Activated T-cell treated with anti-CD3 and anti-CD28 coated beads for 4 hours (primary cell): ENCODE measurements at regions not wholly inside any gene's neighbourhood (a gene's known extent, or its start where the extent isn't known, plus 50 kb on each side); places are given as distances from the start of the nearest gene placed in this dataset.
A peak's percentile ranks its signal among the peaks of the same experiment; 100 is the strongest.

Experiments used
- DNase-seq: peaks from one replicate; pipeline ENCODE4 v3.0.0-alpha.2; 2020

DNA sequence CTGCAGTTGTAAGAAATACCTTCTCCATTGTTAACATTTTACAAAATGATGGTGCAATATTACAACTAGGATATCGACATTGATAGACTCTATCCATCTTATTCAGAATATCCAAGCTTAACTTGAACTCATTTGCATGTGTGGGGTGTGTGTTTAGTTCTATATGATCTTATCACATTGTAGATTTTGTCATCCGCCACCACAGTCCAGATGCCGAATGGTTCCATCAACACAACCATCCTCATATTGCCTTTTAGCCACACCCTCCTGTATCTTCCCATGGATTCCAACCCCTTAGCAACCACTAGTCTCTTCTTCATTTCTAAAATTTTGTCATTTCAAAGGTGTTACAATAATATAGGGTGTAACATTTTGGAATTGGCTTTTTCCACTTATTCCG, 452.9 kb upstream of the AKR1E2 start:
- no peak for DNase-seq

DNA sequence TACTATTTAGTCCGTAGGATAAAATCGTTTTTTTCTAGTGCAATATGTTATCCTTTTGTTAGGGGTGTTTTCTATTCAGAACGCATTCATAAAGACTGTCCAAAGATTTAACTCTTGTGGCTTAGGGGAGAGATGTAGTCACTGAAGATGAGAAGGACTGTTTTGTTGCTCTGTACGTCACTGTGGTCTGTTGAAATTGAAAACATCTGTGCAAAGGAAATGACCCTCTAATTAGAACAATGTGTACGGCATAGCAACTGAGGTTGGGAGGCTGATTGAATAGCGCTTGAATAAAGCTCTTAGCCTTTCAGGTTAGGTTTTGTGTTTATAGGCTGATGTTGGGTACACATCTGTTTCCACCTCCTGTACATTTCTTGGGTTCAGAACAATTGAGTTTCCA, 453.4 kb upstream of the AKR1E2 start:
- DNase-seq: no peak

DNA sequence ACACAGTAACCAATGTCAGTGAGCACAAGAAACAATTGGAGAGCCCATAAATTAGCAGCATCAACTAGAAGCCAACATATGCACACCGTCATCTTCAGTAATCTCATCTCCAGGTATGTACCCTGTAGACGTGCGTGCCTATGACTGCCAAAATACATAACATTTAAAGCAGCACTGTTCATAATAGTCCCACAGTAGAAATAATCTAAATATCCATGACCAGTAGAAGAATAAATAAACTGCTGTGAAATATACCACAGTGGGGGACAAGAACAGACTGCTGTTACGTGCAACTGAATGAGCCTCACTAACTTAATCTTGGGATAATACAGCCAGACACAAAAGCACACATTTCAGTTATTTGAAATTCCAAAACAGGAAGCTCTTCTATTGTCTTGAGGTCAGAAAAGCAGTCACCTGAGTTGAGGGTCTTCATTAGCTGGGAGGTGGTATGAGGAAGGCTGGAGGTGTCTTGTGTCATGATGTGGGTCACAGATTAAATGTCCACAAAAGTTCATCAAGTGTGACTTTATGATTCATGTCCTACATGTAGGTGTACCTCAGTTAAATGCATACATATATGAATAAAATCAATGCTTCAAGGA, 454.2 kb upstream of the AKR1E2 start:
- DNase-seq: no peak

DNA sequence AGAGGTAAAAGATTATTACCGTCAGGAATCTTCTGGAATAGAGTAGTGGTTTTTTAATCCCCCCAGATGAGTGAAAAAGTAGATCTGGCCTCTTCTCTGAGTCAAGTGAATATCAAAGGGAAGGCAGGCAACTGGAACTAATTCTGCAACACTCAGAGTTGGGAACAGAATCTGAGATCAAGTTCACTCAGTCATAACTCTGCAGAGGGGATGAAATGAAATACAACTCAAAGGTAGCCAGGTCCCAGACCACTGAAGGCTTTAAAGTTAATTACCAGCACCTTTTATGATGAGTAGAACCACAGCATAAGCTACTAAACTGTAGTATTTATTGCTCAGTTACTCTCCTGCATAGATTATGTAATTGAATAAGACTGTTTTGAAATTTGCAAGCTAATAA, 455.6 kb upstream of the AKR1E2 start:
- no peak for DNase-seq

DNA sequence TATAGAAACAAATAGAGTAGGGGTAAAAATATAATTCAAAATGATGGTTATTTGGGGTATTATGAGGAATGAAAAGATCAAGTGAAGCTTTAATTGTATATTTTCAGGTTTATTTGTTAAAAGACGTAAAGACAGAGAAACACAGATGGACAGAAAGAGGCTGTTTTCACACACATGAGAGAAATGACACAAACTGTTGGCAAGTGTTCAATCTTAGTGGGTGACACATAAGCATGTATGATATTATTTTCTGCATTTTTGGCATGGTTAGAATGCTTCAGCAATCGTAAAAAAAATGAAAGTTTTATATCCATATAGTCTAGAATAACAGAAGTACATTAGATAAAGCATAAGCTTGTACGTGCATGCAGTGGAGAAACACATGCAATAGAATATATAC, 464.4 kb upstream of the AKR1E2 start:
- DNase-seq: no peak

DNA sequence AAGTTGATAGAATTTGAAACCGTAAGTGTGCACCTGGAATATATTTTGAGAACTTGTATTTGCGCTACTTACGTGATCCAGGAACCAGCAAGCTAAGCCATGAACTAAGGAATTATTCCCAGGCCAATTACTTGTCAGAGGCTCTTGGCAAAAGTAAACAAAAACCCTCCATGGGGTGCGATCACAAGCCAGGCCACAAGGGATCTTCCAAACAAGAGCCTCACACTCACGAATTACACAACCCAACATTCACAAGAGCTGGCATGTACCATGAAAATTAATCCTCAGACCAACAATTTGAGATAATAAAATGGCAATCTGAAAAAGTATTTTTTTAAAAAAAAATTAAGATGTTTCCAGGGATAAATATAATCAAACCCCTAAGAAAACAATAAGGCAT, 467.0 kb upstream of the AKR1E2 start:
- DNase-seq: no peak

DNA sequence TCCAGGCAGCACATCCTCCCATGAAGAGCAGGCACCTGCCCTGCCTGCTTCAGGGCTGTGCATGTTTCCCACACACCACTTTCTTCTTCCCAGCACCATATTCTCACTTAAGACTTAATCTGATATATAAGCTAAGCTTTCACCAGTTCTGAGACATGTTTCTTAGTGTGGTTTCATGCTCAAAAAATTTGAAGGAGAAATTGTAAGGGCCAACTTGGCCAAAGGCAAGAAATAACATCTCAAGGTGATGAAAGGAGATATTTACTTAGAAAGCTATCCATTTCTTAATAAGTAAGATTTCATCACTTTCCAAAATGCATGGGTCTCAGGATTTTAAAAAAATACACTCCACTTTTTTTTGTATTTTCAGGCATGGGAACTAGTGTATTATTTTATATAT, 468.1 kb upstream of the AKR1E2 start:
- no peak for DNase-seq

DNA sequence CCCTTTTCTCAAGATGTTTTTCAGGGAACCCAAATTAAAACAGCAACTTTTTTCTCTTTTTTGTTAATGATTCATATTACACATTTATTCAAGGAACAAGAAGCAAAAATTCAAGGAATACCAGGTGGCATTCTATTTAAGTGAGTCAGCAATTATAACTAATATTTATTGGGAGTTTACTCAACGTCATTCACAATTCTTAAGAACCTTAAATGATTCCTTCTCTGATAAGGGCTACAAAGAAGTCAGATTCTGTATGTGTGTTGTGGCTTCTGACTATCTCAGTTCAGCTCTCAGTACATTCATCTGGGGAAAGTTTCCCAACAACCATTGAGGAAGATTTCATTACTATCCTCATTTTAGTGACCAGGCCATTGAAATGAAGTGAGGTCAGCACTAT, 470.7 kb upstream of the AKR1E2 start:
- DNase-seq: no peak

DNA sequence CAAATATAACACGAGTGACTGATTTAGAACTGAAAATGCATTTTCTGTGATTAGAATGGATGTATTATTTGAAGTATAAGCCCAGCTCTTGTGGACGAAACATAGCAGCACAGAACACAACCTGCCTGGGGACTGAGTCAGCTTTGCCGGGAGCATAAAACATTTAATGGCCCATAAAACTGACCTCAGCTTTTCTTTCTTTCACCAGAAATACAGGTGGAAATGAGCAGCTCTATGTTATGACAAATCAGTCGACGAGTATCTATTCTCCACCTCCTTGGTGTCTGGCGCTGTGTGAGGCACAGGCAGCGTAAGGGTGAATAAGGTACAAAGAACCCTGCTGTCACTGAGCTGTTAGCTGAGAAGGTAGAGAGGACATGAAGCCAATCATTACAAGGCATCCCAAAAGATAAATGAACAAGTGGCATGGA, 471.6 kb upstream of the AKR1E2 start:
- DNase-seq: no peak

DNA sequence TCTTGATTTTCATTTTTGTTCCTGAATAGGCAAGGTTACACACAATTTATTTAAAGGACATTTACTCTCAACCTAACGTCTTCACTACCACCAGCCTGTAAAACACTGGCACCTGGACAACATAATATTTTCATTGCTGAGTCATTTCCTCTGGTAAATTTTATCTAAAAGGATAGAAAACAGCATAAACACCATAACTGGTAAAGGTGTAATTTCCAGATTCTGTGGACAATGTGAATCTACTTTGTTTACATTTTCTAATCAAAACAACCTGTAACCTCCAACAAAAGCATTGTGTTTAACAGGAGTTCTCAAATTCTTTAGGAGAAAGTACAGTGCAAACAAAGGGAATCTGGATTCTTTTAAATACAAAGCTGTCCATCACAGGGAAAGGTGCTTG, 472.0 kb upstream of the AKR1E2 start:
- no peak for DNase-seq

DNA sequence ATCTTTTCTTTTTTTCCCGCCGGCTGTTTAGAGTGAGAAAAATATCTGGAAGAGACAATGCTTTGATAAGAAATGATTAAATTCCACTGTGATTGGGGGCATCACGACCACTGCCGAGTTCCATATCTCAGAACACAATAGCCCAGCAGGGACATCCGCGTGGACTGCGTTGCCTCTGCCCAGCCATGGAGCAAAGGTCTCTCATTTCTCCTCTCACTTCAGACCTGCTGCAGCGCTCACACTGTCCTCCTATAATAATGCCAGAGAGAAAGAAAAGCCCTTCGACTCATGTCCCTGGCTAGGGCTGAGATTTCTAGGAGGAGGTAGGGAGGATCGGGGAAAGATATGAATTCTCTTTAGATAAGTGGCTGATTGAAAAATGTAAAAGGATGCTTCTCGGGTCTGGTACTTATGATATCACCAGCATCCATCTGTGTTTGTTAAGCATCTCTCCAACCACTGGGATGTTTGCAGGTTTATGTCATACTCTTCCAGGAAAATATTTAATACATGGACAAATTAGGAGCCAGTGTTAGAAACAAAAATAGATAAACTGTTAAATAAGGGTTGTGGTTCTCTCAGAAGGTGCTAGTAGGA, 472.9 kb upstream of the AKR1E2 start:
- no peak for DNase-seq

DNA sequence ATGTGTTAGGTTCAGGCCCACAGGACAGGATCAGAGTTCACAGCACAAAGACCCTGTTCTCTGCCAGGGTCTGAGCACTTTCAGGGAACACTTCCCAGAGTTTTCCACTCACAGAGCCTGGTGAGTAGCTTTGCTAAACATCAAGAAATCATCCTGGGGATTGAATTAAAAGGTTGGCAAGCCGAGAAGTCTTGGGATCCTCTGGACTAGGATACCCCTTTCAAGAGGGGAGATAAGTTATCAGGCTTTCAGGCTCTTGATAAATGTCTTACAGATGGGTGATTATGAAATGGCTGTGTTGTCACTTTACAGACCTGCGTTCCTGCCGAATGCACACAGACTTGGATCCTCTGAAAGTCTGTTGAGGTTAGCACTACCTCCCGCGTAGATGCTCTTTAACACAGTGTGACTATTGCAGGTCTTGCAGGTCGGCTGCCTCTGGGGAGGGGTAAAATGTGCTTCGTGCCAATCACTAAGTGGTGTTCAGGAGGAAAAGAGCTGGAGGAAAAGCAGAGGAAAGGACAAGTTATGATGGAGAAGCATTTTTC, 473.5 kb upstream of the AKR1E2 start:
- no peak for DNase-seq

DNA sequence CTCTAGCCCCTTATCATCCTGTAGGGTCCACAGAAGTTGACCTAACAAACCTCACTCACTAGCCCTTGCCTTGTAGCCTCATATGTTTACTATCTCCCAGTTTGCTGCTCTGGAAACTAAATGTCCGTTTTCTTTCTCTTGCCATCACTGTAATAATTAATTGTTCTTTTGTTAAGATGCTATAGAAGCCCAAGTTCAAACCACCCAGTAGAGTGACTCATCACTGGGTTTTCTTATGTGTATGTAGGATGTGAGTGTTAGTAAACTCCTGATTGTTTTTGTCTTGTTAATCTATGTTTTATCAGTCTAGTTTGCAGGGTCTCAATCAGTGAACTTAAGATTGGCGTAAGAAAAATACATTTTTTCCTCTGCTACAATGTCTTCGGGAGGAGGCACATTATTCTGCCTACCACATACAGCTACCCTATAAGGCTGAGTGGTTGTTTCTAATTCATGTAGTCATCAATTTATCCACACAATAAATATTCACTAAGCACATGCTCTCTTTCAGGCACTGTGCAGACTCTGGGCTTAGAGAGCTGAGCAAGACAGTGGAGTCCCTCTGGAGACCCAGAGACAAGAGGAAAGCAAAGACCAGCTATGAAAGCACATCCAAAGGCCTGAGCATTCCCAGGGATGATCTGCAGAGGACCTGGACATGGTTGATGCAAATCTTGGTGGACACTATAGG, 474.1 kb upstream of the AKR1E2 start:
- DNase-seq: no peak

DNA sequence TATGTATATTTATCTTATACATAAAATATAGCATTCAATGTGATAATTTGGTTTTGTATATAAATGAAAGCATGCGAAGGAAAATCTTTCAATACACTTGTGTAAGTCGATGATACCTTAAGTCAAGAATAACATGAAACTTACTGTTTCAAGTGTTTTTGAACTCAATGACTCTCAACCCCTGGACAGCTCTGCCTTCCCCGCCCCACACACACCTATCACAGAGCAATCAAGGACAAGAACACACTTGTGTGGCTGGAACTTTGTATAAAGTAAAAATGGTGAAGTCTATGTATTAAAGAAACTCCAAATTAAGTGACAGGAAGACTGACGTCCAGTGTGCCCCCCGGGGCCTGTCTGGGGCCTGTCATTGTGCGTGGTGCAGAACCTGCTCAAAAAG, 478.6 kb upstream of the AKR1E2 start:
- DNase-seq: no peak

DNA sequence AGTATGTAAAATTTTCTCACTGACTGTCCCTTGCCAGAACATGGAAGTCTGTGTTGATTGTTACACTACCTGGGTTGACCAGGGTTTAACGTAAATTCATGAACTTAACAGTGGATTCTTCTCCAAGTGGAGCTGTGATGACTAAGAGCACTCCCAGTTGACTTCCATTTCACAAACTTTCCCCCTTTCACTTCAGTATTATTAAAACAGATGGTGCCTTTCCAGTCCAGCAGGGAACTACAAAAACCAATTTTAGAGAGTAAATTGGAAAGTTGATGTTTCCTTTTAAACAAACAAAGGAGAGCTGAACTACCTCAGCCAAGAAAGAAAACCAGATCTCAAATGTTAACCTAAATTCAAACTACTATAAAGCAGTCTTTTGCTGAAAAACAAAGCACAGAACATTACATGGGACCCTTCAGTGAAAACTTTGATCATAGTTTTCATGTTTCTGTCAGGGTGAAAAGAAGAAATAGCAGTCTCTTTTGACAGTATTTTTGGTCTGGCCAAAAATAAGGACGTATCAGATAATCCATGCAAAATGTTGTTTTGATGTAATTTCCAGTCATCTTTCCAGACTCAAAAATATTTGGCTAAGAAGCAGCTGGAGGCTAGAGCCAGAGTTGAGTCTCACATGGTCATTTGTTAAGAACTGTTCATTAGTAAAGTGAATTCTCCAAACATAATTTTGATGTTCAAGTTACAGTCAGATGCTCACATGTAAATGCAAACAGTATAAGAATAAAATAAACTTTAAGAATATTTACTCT, 479.9 kb upstream of the AKR1E2 start:
- DNase-seq: no peak

DNA sequence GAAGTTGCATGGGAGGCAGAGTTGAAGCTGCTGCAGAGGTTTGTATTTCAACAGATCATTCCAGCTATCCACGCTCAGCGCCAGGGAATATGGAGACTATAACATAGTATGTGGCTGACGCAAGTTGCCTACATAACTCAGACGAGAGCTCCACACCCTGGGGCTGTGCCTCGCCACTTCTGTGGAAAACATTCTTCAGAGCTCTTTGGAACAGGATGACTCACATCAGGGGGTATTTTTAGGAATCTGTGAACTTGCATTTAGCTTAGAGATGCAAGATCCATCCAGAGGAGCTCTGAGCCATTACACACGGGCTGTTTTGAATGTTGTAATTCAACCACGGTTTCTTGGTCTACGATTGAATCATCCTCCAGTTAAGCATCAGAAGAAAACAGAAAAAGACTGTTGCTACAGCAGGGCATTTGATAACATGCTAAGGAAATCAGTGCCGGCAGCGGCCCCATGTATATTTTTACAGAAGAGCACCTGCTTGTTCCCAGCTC, 481.5 kb upstream of the AKR1E2 start:
- peak; percentile 5 for DNase-seq

DNA sequence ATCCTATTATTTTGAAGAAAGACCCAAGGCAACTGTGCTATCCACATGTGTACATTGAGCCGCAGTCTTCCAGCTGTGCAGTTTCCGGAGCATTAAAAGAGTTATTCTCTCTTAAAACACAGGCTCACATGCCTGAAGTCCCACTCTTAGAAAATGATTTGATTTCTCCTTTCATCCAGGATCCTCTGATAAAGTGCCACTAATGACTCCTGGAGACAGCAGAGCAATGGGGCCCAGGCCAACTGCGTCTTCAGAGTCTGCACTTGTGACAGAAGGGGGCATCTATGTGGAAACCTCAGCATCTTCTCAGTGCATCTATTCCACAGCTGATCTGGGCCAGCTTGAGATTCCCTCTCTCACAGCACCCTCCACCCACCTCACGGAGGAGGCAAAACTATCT, 482.1 kb upstream of the AKR1E2 start:
- no peak for DNase-seq

DNA sequence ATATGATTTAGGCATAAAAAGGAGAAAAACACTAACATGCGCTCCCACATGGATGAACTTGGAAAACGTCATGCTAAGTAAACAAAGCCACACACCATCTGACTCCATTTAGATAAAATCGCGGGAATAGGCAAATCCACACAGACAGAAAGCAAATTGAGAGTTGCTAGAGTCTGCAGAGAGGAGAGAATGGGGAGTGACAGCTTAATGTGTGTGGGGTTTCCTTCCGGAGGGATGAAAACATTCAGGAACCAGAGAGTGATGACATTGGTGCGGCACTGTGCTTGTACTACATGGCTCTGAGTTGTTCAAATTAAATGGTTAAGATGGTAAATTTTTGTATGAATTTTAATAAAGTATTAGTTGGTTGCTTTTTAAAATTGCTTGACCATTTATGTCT, 482.9 kb upstream of the AKR1E2 start:
- no peak for DNase-seq

DNA sequence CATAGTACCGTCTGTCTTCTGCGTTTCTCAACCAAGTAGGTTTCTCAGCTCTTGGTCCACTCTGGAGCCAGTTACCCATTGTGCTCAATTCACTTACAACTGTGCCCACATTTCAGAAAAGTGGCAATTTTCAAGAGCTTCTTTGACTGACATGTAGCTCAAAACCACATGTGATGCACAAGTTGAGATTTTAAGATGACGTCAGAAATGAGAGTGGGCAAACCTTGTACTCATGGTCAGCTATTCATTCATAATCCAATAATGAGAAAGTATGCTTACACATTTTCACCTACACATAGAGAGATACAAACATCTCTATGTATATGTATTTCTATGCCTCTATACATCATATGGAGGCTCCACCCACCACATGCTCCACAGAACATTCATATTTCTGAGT, 487.2 kb upstream of the AKR1E2 start:
- no peak for DNase-seq

DNA sequence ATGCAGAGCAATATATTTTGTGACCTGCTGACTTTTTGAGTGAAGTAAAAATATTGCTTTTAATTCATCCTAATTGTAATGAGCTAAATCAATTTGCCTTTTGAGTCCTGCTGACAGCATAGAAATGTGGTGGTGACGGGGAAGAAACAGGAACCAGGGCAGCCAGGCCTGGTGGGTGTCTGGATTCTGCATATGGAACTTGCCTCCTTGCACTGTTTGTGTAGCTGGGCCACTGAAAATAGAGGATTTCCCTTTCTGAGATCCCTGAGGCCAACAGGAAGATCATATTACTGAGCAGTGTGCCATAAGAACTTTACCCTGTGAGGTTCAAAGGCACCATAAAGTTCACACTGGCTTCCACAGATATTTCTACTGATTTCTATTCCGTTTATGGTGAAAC, 488.4 kb upstream of the AKR1E2 start:
- DNase-seq: no peak

DNA sequence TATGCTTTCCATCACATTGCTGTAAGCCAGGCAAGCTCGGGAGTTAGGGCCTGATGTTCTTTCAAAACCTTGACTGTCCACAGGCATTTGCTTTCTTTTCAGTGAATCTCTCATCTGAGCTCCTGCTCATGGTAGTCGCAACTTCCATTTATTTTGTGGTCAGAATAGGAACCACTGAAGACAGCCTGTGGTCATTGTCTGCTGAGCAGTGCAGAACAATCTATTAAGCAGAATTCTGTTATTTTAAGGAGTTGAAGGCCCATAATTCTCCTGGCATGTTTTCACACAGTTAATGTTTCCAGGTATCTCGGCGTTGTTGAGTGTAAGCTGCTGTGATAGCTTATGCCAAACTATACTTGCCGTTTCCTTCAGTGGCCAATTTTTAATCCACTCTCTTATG, 491.1 kb upstream of the AKR1E2 start:
- no peak for DNase-seq

DNA sequence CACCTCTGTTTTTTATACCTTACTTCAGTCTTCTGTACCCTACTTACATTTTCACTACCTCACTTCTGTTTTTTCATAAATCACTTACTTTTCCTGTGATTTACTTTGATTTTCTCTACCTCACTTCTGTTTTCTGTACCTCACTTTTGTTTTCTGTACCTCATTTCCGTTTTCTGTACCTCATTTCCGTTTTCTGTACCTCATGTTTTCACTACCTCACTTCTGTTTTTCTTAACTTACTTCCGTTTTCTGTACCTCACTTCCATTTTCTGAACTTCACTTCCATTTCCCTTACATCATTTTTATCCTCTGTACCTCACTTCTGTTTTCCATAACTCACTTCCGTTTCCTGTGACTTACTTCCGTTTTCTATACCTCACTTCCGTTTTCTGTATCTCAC, 492.0 kb upstream of the AKR1E2 start:
- DNase-seq: no peak

DNA sequence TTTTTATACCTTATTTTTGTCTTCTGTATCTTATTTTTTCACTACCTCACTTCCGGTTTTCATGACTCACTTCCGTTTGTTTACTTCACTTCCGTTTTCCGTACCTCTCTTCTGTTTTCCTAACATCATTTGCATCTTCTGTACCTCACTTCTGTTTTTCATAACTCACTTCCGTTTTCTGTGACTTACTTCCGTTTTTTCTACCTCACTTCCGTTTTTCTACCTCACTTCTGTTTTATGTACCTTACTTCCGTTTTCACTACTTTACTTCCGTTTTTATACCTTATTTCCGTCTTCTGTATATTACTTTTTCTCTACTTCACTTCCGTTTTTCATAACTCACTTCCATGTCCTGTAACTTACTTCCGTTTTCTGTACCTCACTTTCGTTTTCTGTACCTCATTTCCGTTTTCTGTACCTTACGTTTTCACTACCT, 492.5 kb upstream of the AKR1E2 start:
- DNase-seq: no peak
